ENCODE measurements at regions not wholly inside any gene's neighbourhood (a gene's known extent, or its start where the extent isn't known, plus 50 kb on each side); places are given as distances from the start of the nearest gene placed in this dataset.

DNA sequence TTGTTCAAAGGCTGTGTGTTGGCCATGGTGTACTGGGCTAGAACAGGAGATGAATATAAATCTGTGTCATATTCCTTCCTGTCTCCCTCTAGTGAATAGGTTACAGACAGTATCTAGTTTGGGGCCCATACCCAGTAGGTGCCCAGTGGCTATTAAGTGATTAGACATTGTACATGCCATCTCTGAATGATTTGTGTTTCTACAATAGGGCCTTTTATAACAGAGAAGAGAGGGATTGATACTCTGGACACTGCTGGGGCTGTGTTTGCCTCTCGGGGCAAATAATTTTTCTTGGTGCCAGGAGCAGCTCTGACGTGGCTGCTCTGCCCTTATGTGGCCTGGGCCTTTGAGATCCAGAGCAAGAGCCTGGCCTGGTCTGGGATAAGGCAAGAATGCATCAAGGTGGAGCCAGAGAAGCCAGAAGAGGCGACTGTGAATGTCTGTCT, 403.1 kb downstream of the SPRY2 start:
- DNase-seq (ENCODE audit: insufficient read length, low spot score, missing footprints) = no peak
- Histone ChIP-seq H3K9me3 (ENCODE audit: low read depth, low read length) (no peaks in the 10 kb centered on the region), H3K27me3 (ENCODE audit: insufficient read depth, low read length) (no peaks in the 10 kb centered on the region), H4K20me1 (ENCODE audit: insufficient read depth, low read length) (no peaks in the 10 kb centered on the region), H3K79me2 (ENCODE audit: insufficient read depth, low read length) (no peaks in the 10 kb centered on the region), H3K4me2 (ENCODE audit: insufficient read depth, low read length) (no peak overlapping the region), H3K4me1 (ENCODE audit: insufficient read depth, low read length) (peaks cover 34% of the 10 kb centered on the region), H3K4me3 (ENCODE audit: insufficient read depth, low read length) (no peak overlapping the region), H3K27ac (ENCODE audit: low read depth, low read length) (peak overlapping the region; percentile 97), H2AFZ (ENCODE audit: low read length) (peak overlapping the region; percentile 71), H3K36me3 (ENCODE audit: insufficient read depth, low read length) (no peaks in the 10 kb centered on the region)
- TF ChIP-seq, protein P1, sequence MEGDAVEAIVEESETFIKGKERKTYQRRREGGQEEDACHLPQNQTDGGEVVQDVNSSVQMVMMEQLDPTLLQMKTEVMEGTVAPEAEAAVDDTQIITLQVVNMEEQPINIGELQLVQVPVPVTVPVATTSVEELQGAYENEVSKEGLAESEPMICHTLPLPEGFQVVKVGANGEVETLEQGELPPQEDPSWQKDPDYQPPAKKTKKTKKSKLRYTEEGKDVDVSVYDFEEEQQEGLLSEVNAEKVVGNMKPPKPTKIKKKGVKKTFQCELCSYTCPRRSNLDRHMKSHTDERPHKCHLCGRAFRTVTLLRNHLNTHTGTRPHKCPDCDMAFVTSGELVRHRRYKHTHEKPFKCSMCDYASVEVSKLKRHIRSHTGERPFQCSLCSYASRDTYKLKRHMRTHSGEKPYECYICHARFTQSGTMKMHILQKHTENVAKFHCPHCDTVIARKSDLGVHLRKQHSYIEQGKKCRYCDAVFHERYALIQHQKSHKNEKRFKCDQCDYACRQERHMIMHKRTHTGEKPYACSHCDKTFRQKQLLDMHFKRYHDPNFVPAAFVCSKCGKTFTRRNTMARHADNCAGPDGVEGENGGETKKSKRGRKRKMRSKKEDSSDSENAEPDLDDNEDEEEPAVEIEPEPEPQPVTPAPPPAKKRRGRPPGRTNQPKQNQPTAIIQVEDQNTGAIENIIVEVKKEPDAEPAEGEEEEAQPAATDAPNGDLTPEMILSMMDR (IDR thresholded peaks at IDR 0.05; ENCODE audit: extremely low read depth, low read depth, low read length) = no peak

DNA sequence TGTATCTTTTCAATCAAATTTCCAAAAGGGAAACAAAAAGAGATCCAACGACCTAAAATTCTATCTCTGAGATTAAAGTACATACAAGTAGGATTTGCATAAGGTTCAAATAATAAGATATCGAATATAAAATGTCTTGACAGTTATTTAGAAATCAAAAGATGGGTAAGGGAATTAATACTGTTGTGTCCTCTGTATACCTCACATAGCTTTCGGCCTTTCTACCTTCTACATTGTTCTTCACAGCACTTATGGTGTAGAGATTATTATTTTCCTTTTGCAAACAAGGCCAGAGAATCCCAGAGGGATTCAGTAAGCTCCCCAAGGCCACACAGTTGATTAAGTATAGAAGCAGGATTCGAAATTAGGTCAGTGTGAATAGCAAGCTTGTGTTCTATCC, 403.6 kb downstream of the SPRY2 start:
- H3K79me2 ChIP-seq (ENCODE audit: insufficient read depth, low read length) = no peaks in the 10 kb centered on the region
- peak overlapping the region; percentile 54 for H3K4me2 ChIP-seq (ENCODE audit: insufficient read depth, low read length)
- TF ChIP-seq, protein P1 (IDR thresholded peaks at IDR 0.05; ENCODE audit: extremely low read depth, low read depth, low read length) = no peak
- DNase-seq (ENCODE audit: insufficient read length, low spot score, missing footprints) = no peak
- H3K27ac ChIP-seq (ENCODE audit: low read depth, low read length) = peak overlapping the region; percentile 97
- no peaks in the 10 kb centered on the region for H3K36me3 ChIP-seq (ENCODE audit: insufficient read depth, low read length)
- H2AFZ ChIP-seq (ENCODE audit: low read length) = peak overlapping the region; percentile 71
- peaks cover 36% of the 10 kb centered on the region for H3K4me1 ChIP-seq (ENCODE audit: insufficient read depth, low read length)
- H3K4me3 ChIP-seq (ENCODE audit: insufficient read depth, low read length) = no peak overlapping the region
- no peaks in the 10 kb centered on the region for H3K9me3 ChIP-seq (ENCODE audit: low read depth, low read length)
- H4K20me1 ChIP-seq (ENCODE audit: insufficient read depth, low read length) = no peaks in the 10 kb centered on the region
- no peaks in the 10 kb centered on the region for H3K27me3 ChIP-seq (ENCODE audit: insufficient read depth, low read length)

DNA sequence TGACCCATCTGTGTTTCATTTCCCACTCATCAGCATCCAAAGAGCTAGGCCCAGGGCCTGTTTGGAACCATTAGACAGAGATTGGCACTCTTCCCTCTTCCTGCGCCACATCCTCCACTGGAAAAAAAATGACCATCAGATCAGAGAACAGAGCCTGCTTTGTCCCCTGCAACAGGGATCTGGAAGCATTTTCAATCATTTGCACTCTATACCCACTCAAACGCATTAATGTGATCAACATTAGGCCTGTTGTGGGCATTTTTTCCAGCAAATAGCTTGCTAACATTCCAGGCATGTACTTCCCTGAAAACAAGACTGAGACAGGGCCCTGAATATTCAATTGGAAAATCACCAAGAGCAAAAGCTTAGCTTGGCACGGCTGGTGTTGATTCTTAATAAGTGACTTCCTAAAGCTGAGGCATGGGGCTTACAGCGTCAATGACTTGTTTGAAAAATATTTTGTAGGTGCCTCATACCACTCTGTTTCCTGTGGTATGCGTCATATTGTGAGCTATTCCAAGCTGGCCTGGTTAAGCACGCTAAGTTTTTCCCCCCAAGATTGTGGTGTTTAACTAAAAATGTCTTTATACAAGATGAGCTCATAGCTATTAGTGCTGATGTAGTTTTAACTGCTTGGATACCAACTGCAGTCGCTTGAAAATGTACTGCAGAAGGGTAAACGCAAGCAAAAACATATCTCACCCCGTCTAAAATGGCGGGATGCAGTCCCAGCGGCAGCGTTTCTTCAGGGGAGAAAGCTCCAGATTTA, 404.4 kb downstream of the SPRY2 start:
- peak overlapping the region; percentile 29 for H3K4me3 ChIP-seq (ENCODE audit: insufficient read depth, low read length)
- no peaks in the 10 kb centered on the region for H3K36me3 ChIP-seq (ENCODE audit: insufficient read depth, low read length)
- no peaks in the 10 kb centered on the region for H3K27me3 ChIP-seq (ENCODE audit: insufficient read depth, low read length)
- H3K9me3 ChIP-seq (ENCODE audit: low read depth, low read length) = no peaks in the 10 kb centered on the region
- peaks cover 36% of the 10 kb centered on the region for H3K4me1 ChIP-seq (ENCODE audit: insufficient read depth, low read length)
- H3K4me2 ChIP-seq (ENCODE audit: insufficient read depth, low read length) = peak overlapping the region; percentile 57
- TF ChIP-seq, protein P1 (IDR thresholded peaks at IDR 0.05; ENCODE audit: extremely low read depth, low read depth, low read length) = no peak
- DNase-seq (ENCODE audit: insufficient read length, low spot score, missing footprints) = peak; percentile 77
- no peaks in the 10 kb centered on the region for H4K20me1 ChIP-seq (ENCODE audit: insufficient read depth, low read length)
- no peaks in the 10 kb centered on the region for H3K79me2 ChIP-seq (ENCODE audit: insufficient read depth, low read length)
- H2AFZ ChIP-seq (ENCODE audit: low read length) = peak overlapping the region; percentile 71
- H3K27ac ChIP-seq (ENCODE audit: low read depth, low read length) = peak overlapping the region; percentile 97

DNA sequence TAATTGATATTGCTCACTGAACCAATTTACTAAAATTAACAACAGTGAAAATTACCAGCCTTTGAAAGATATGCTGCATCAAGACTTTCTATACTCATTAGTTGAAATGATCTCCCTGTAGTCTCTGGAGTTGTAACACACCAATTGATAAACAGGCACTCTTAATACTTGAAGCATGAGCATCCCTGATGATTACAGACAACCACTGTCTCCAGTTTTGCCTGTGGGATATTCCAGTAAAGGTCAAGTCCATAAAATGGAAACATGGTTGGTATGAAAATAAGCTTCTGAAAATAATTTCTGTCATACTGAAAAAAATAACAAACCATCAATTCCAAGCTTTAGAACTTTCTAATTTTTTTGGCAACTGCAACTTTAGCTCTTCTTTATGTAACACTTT, 405.8 kb downstream of the SPRY2 start:
- Histone ChIP-seq H3K4me2 (ENCODE audit: insufficient read depth, low read length) (no peak overlapping the region), H3K4me1 (ENCODE audit: insufficient read depth, low read length) (peaks cover 36% of the 10 kb centered on the region), H3K27ac (ENCODE audit: low read depth, low read length) (peak overlapping the region; percentile 97), H4K20me1 (ENCODE audit: insufficient read depth, low read length) (no peaks in the 10 kb centered on the region), H3K36me3 (ENCODE audit: insufficient read depth, low read length) (no peaks in the 10 kb centered on the region), H2AFZ (ENCODE audit: low read length) (peak overlapping the region; percentile 15), H3K4me3 (ENCODE audit: insufficient read depth, low read length) (no peak overlapping the region), H3K27me3 (ENCODE audit: insufficient read depth, low read length) (no peaks in the 10 kb centered on the region), H3K9me3 (ENCODE audit: low read depth, low read length) (no peaks in the 10 kb centered on the region), H3K79me2 (ENCODE audit: insufficient read depth, low read length) (no peaks in the 10 kb centered on the region)
- no peak for DNase-seq (ENCODE audit: insufficient read length, low spot score, missing footprints)
- TF ChIP-seq, protein P1 (IDR thresholded peaks at IDR 0.05; ENCODE audit: extremely low read depth, low read depth, low read length) = no peak
